Keratinocyte (primary cell): ENCODE measurements at regions not wholly inside any gene's neighbourhood (a gene's known extent, or its start where the extent isn't known, plus 50 kb on each side); places are given as distances from the start of the nearest gene placed in this dataset.

Experiments
- DNase-seq: peaks from one replicate; pipeline ENCODE4 v3.0.0-alpha.2; 2011; ENCODE audit warnings: low read depth, missing footprints, low spot score
- FAIRE-seq: peaks from 2 replicates; lab custom pipeline; 2011; peaks lifted over from hg19 to GRCh38; lab: Jason Lieb, UNC
- H2AFZ ChIP-seq: 2 replicates; pipeline ENCODE4 v1.6.0; 2012; ENCODE audit warnings: low read length, control low read depth, inconsistent platforms; ENCODE audit not compliant: control insufficient read depth
- H3K27ac ChIP-seq: 2 replicates; pipeline ENCODE4 v1.5.1; 2011; ENCODE audit warnings: low read length; ENCODE audit not compliant: control insufficient read depth, insufficient read depth
- H3K27me3 ChIP-seq: 3 replicates; pipeline ENCODE4 v1.6.0; 2011; ENCODE audit warnings: low read length; ENCODE audit not compliant: control insufficient read depth, insufficient read depth; ENCODE audit errors: extremely low read depth
- H3K36me3 ChIP-seq, 2 experiments: 2 replicates in 1 of 2; 3 replicates in 1 of 2; pipeline ENCODE4 v1.5.1; 2011; ENCODE audit warnings: low read length in 2 of 2, mild to moderate bottlenecking in 1 of 2; ENCODE audit not compliant: control insufficient read depth in 2 of 2, insufficient read depth in 2 of 2; ENCODE audit errors: extremely low read depth in 1 of 2
- H3K4me1 ChIP-seq: 3 replicates; pipeline ENCODE4 v1.5.1; 2011; ENCODE audit warnings: low read length; ENCODE audit not compliant: control insufficient read depth, insufficient read depth; ENCODE audit errors: extremely low read depth
- H3K4me2 ChIP-seq: 3 replicates; pipeline ENCODE4 v1.6.0; 2011; ENCODE audit warnings: low read depth, low read length; ENCODE audit not compliant: control insufficient read depth, insufficient read depth; ENCODE audit errors: extremely low read depth
- H3K4me3 ChIP-seq, 3 experiments: fragments of 200-600 bp in 1 of 3; sonication (generic) in 1 of 3; 2 replicates in 2 of 3; 3 replicates in 1 of 3; pipeline ENCODE4 v1.5.1; 2011 to 2016; ENCODE audit warnings: low read length in 3 of 3, mild to moderate bottlenecking in 3 of 3, control low read depth in 2 of 3, inconsistent platforms in 1 of 3, low read depth in 1 of 3, mixed read lengths in 1 of 3, mixed run types in 1 of 3, moderate library complexity in 1 of 3; ENCODE audit not compliant: control insufficient read depth in 2 of 3, insufficient read depth in 2 of 3; ENCODE audit errors: extremely low read depth in 1 of 3
- H3K79me2 ChIP-seq: 2 replicates; pipeline ENCODE4 v1.6.0; 2012; ENCODE audit warnings: low read length; ENCODE audit not compliant: control insufficient read depth, insufficient read depth
- H3K9ac ChIP-seq: 3 replicates; pipeline ENCODE4 v1.6.0; 2011; ENCODE audit warnings: low read length; ENCODE audit not compliant: control insufficient read depth, insufficient read depth; ENCODE audit errors: extremely low read depth
- H3K9me1 ChIP-seq: 3 replicates; pipeline ENCODE4 v1.6.0; 2011; ENCODE audit warnings: low read length; ENCODE audit not compliant: control insufficient read depth, insufficient read depth; ENCODE audit errors: extremely low read depth
- H3K9me3 ChIP-seq: 2 replicates; pipeline ENCODE4 v1.5.1; 2012; ENCODE audit warnings: low read depth, low read length; ENCODE audit not compliant: control insufficient read depth
- H4K20me1 ChIP-seq: 3 replicates; pipeline ENCODE4 v1.6.0; 2011; ENCODE audit warnings: low read length; ENCODE audit not compliant: control insufficient read depth, insufficient read depth; ENCODE audit errors: extremely low read depth
- EZH2 ChIP-seq: IDR thresholded peaks from one replicate; pipeline ENCODE4 v1.6.1; 2012; ENCODE audit warnings: inconsistent platforms, mild to moderate bottlenecking, low read length, moderate library complexity
- dilution Hi-C: fragments of 300-500 bp; cut with MboI; formaldehyde crosslinking; loops from one replicate; pipeline ENCODE4 v1.7.0; 2020; ENCODE audit warnings: low sequenced_read_pairs; ENCODE audit not compliant: extremely low pct_ligation_motif_present
- TF ChIP-seq, protein P1 (sequence below), 3 experiments: IDR thresholded peaks in 1 of 3; conservative IDR thresholded peaks in 1 of 3; optimal IDR thresholded peaks in 1 of 3; 2 replicates in 2 of 3; 3 replicates in 1 of 3; pipeline versions ENCODE3 to v1.5.1; 2011; ENCODE audit warnings: low read length in 3 of 3, mild to moderate bottlenecking in 3 of 3, moderate library complexity in 2 of 3, control low read depth in 1 of 3, inconsistent platforms in 1 of 3; ENCODE audit not compliant: insufficient read depth in 2 of 3; ENCODE audit errors: extremely low read depth in 1 of 3

GRCh38 chr3:194203482-194204041, 67.6 kb downstream of the HES1 start:
- Histone ChIP-seq H4K20me1 (no peaks in the 10 kb centered on the region), H3K4me3 (peak overlapping the region in 1 of 3 experiments; percentile 40), H3K4me2 (peak overlapping the region; percentile 60), H3K4me1 (peaks cover 3% of the 10 kb centered on the region), H3K36me3 (no peaks in the 10 kb centered on the region), H3K27me3 (peaks cover 12% of the 10 kb centered on the region), H3K9me3 (no peaks in the 10 kb centered on the region), H2AFZ (no peak overlapping the region), H3K27ac (no peak overlapping the region), H3K9me1 (no peaks in the 10 kb centered on the region), H3K9ac (peak overlapping the region; percentile 1), H3K79me2 (no peaks in the 10 kb centered on the region)
- dilution Hi-C loops = no loop called here
- no peak for DNase-seq
- no peak for FAIRE-seq
- TF ChIP-seq EZH2 = no peak

GRCh38 chr3:194204042-194204987, 68.4 kb downstream of the HES1 start:
- peak overlapping the region; percentile 48 for H2AFZ ChIP-seq
- H3K9ac ChIP-seq = peak overlapping the region; percentile 1
- no peak overlapping the region for H3K27ac ChIP-seq
- peaks cover 3% of the 10 kb centered on the region for H3K4me1 ChIP-seq
- FAIRE-seq = no peak
- dilution Hi-C loops = no loop called here
- H3K4me3 ChIP-seq = peak overlapping the region in 2 of 3 experiments; percentile 34 to 40
- TF ChIP-seq, protein P1, sequence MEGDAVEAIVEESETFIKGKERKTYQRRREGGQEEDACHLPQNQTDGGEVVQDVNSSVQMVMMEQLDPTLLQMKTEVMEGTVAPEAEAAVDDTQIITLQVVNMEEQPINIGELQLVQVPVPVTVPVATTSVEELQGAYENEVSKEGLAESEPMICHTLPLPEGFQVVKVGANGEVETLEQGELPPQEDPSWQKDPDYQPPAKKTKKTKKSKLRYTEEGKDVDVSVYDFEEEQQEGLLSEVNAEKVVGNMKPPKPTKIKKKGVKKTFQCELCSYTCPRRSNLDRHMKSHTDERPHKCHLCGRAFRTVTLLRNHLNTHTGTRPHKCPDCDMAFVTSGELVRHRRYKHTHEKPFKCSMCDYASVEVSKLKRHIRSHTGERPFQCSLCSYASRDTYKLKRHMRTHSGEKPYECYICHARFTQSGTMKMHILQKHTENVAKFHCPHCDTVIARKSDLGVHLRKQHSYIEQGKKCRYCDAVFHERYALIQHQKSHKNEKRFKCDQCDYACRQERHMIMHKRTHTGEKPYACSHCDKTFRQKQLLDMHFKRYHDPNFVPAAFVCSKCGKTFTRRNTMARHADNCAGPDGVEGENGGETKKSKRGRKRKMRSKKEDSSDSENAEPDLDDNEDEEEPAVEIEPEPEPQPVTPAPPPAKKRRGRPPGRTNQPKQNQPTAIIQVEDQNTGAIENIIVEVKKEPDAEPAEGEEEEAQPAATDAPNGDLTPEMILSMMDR (optimal IDR thresholded peaks at IDR 0.05 in 1 of 3, IDR thresholded peaks at IDR 0.05 in 1 of 3, conservative IDR thresholded peaks at IDR 0.05 in 1 of 3; ENCODE audit: extremely low read depth in 1 of 3, insufficient read depth in 2 of 3, low read length in 3 of 3) = no peak
- no peak for TF ChIP-seq EZH2
- no peaks in the 10 kb centered on the region for H4K20me1 ChIP-seq
- H3K27me3 ChIP-seq = peaks cover 6% of the 10 kb centered on the region
- no peaks in the 10 kb centered on the region for H3K79me2 ChIP-seq
- no peak for DNase-seq
- no peaks in the 10 kb centered on the region for H3K9me3 ChIP-seq
- no peaks in the 10 kb centered on the region for H3K9me1 ChIP-seq
- peak overlapping the region; percentile 60 for H3K4me2 ChIP-seq
- no peaks in the 10 kb centered on the region for H3K36me3 ChIP-seq
